K562 (cell line): ENCODE measurements at regions not wholly inside any gene's neighbourhood (a gene's known extent, or its start where the extent isn't known, plus 50 kb on each side); places are given as distances from the start of the nearest gene placed in this dataset.
A peak's percentile ranks its signal among the peaks of the same experiment; 100 is the strongest.

Experiments used
- BCL6 ChIP-seq: fragments of 250-450 bp; sonication (Bioruptor Pico); IDR thresholded peaks from 2 replicates; pipeline ENCODE4 v1.4.0; 2020
- CEBPG ChIP-seq, 3 experiments: fragments of 200-800 bp in 1 of 3; sonication (Bioruptor generic) in 1 of 3; sonication (generic) in 1 of 3; formaldehyde crosslinking in 1 of 3; IDR thresholded peaks in 2 of 3; conservative IDR thresholded peaks in 1 of 3; 2 replicates each; pipeline versions ENCODE4 v1.6.1 to v1.8.0; 2016 to 2022; ENCODE audit warnings: missing compliant biosample characterization in 2 of 3, missing genetic modification characterization in 2 of 3, mild to moderate bottlenecking in 1 of 3, missing genetic modification reagents in 1 of 3
- ETV5 ChIP-seq: sonication (generic); formaldehyde crosslinking; IDR thresholded peaks from 2 replicates; pipeline ENCODE4 v1.4.0; 2020; ENCODE audit warnings: low read depth, mild to moderate bottlenecking, missing genetic modification reagents
- FOXO4 ChIP-seq: fragments of 450-650 bp; formaldehyde crosslinking; IDR thresholded peaks from 2 replicates; pipeline ENCODE4 v1.4.0; 2020; ENCODE audit warnings: mild to moderate bottlenecking, moderate library complexity
- HMG20A ChIP-seq: fragments of 450-650 bp; formaldehyde crosslinking; conservative IDR thresholded peaks from 2 replicates; pipeline ENCODE4 v1.4.0; 2020; ENCODE audit warnings: mild to moderate bottlenecking, mixed read lengths
- NR2C2 ChIP-seq, 2 experiments: fragments of 200-800 bp in 1 of 2; sonication (Bioruptor generic) in 1 of 2; sonication (generic) in 1 of 2; formaldehyde crosslinking in 1 of 2; IDR thresholded peaks; 2 replicates each; pipeline versions ENCODE4 v1.6.1 to v1.8.0; 2016 to 2022; ENCODE audit warnings: mild to moderate bottlenecking in 1 of 2, missing compliant biosample characterization in 1 of 2, missing genetic modification characterization in 1 of 2, missing genetic modification reagents in 1 of 2
- SIX5 ChIP-seq, 2 experiments: IDR thresholded peaks; 2 replicates each; pipeline ENCODE4 v1.6.1; 2011; ENCODE audit warnings: low read length in 2 of 2, borderline replicate concordance in 1 of 2, low read depth in 1 of 2, mild to moderate bottlenecking in 1 of 2, moderate library complexity in 1 of 2; ENCODE audit not compliant: insufficient read depth in 1 of 2
- SMARCA4 ChIP-seq: fragments of 450-650 bp; IDR thresholded peaks from 2 replicates; pipeline ENCODE4 v1.6.1; 2016
- TRIM25 ChIP-seq: fragments of 450-650 bp; IDR thresholded peaks from 2 replicates; pipeline ENCODE4 v1.7.0; 2016; ENCODE audit warnings: borderline replicate concordance
- U2AF2 ChIP-seq: fragments of 200-400 bp; formaldehyde crosslinking; optimal IDR thresholded peaks from 2 replicates; pipeline ENCODE3; 2017; ENCODE audit warnings: low read depth, mild to moderate bottlenecking, low read length
- ZKSCAN8 ChIP-seq: fragments of 200-800 bp; sonication (Bioruptor generic); IDR thresholded peaks from 2 replicates; pipeline ENCODE4 v1.6.1; 2016; ENCODE audit warnings: missing genetic modification characterization, missing compliant biosample characterization
- ZNF175 ChIP-seq: fragments of 200-800 bp; sonication (Bioruptor generic); IDR thresholded peaks from 2 replicates; pipeline ENCODE4 v1.6.1; 2016; ENCODE audit warnings: low read depth, mild to moderate bottlenecking, missing genetic modification characterization, missing compliant biosample characterization
- ZNF318 ChIP-seq, 2 experiments: fragments of 450-650 bp; IDR thresholded peaks; 2 replicates each; pipeline ENCODE4 v1.6.1; 2016; ENCODE audit warnings: mild to moderate bottlenecking in 2 of 2, borderline replicate concordance in 1 of 2, low read depth in 1 of 2, moderate library complexity in 1 of 2
- ZNF512 ChIP-seq: IDR thresholded peaks from 2 replicates; pipeline ENCODE4 v1.6.1; 2016; ENCODE audit warnings: missing genetic modification characterization, missing compliant biosample characterization

GRCh38 chr18:22110461-22110924 lies 58.9 kb upstream of the GATA6 start (continued):
- TF ChIP-seq ZNF318 (IDR thresholded peaks at IDR 0.05; ENCODE audit: borderline replicate concordance in 1 of 2, low read depth in 1 of 2) (no peak), BCL6 (CRISPR knock-in tag) (no peak), NR2C2 (CRISPR knock-in tag; IDR thresholded peaks at IDR 0.05) (no peak), NR2C2 (tag; IDR thresholded peaks at IDR 0.05) (peak; percentile 80), SIX5 (IDR thresholded peaks at IDR 0.05; ENCODE audit: borderline replicate concordance in 1 of 2, insufficient read depth in 1 of 2, low read depth in 1 of 2, low read length in 2 of 2) (no peak), ZNF512 (tag) (no peak), ZKSCAN8 (CRISPR knock-in tag) (no peak), HMG20A (CRISPR knock-in tag) (no peak), FOXO4 (CRISPR knock-in tag) (no peak), CEBPG (CRISPR knock-in tag; IDR thresholded peaks at IDR 0.05) (no peak), CEBPG (tag; conservative IDR thresholded peaks at IDR 0.05 in 1 of 2, IDR thresholded peaks at IDR 0.05 in 1 of 2) (no peak), U2AF2 (no peak), ETV5 (CRISPR knock-in tag) (no peak), TRIM25 (no peak), SMARCA4 (0 out of 2 replicates have a peak, but pooled peaks have one; percentile 44), ZNF175 (CRISPR knock-in tag) (no peak)
